ENCODE measurements at regions not wholly inside any gene's neighbourhood (a gene's known extent, or its start where the extent isn't known, plus 50 kb on each side); places are given as distances from the start of the nearest gene placed in this dataset.
"Not testable (repeated sequence)": the region's sequence is repeated elsewhere in the genome, so short reads cannot be mapped to it uniquely, and the experiment has no call there.

DNA sequence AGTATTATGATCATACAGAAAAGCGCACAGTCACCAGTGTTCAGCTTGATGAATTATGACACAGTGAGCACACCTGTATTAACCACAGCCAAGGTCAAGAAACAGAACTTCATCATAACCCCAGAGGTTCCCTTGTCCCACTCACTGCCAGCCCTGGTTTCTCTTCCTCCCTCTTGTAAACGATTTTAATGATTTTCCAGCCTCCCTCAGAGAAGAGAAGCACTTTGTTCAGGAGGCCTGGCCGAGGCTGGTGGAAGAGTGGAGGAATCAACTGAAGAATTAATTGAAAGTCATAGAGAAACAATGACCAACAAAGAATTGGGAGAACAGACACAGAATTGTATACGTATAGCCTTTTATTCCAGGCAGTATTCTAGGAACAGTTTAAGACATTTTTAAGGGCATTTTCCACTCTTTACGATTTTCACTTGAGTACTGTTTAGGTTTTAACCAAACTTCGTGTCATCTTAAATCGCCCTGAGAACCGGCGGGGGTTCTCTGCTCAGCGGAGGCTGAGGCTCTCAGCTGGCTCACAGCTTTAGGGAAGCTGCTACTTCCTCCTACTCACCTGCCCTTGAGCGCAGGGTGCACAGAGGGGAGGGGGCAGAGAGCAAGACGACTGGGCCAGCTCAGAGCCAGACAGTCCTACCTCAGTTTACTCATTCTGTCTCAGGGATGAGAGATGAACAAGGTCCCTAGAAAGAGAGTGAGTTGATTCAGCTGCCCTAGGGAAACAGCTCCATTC is 108.6 kb downstream of the AKAP11 start:
- Histone ChIP-seq H3K4me1 (no peaks in the 10 kb centered on the region), H3K4me3 (no peak overlapping the region), H3K27ac (no peak overlapping the region), H3K36me3 (no peaks in the 10 kb centered on the region), H3K27me3 (no peaks in the 10 kb centered on the region), H3K9me3 (no peaks in the 10 kb centered on the region)
- intact Hi-C loops (cut with DNase I) = no loop called here
- TF ChIP-seq, protein P1, sequence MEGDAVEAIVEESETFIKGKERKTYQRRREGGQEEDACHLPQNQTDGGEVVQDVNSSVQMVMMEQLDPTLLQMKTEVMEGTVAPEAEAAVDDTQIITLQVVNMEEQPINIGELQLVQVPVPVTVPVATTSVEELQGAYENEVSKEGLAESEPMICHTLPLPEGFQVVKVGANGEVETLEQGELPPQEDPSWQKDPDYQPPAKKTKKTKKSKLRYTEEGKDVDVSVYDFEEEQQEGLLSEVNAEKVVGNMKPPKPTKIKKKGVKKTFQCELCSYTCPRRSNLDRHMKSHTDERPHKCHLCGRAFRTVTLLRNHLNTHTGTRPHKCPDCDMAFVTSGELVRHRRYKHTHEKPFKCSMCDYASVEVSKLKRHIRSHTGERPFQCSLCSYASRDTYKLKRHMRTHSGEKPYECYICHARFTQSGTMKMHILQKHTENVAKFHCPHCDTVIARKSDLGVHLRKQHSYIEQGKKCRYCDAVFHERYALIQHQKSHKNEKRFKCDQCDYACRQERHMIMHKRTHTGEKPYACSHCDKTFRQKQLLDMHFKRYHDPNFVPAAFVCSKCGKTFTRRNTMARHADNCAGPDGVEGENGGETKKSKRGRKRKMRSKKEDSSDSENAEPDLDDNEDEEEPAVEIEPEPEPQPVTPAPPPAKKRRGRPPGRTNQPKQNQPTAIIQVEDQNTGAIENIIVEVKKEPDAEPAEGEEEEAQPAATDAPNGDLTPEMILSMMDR (IDR thresholded peaks at IDR 0.05) = no peak
- DNase-seq (no peak), ATAC-seq (no peak)

DNA sequence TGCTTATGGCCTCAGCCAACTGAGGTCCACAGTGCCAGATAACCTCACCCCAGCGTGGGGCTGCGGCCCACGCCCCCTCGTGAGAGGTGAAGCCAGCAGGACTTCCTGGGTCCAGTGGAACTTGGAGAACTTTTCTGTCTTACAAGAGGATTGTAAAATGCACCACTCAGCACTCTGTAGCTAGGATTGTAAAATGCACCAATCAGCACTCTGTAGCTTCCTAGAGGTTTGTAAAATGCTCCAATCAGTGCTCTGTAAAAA is 109.1 kb downstream of the AKAP11 start:
- Histone ChIP-seq H3K36me3 (no peaks in the 10 kb centered on the region), H3K27ac (no peak overlapping the region), H3K4me3 (no peak overlapping the region), H3K27me3 (no peaks in the 10 kb centered on the region), H3K4me1 (no peaks in the 10 kb centered on the region), H3K9me3 (no peaks in the 10 kb centered on the region)
- ATAC-seq (no peak), DNase-seq (no peak)
- intact Hi-C loops (cut with DNase I) = no loop called here
- TF ChIP-seq, protein P1 (IDR thresholded peaks at IDR 0.05) = no peak

DNA sequence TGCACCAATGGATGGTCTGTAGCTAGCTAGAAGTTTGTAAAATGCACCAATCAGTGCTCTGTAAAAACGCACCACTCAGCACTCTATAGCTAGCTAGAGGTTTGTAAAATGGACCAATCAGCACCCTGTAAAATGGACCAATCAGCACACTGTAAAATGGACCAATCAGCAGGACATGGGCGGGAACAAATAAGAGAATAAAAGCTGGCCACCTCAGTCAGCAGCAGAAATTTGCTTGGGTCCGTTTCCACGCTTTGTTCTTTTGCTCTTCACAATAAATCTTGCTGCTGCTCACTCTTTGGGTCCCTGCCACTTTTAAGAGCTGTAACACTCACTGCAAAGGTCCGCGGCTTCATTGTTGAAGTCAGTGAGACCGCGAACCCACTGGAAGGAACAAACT is 109.5 kb downstream of the AKAP11 start:
- H3K4me3 ChIP-seq; intact Hi-C loops (cut with DNase I); H3K4me1 ChIP-seq; ATAC-seq; DNase-seq; H3K36me3 ChIP-seq; H3K9me3 ChIP-seq; H3K27ac ChIP-seq; H3K27me3 ChIP-seq: not testable (repeated sequence)

DNA sequence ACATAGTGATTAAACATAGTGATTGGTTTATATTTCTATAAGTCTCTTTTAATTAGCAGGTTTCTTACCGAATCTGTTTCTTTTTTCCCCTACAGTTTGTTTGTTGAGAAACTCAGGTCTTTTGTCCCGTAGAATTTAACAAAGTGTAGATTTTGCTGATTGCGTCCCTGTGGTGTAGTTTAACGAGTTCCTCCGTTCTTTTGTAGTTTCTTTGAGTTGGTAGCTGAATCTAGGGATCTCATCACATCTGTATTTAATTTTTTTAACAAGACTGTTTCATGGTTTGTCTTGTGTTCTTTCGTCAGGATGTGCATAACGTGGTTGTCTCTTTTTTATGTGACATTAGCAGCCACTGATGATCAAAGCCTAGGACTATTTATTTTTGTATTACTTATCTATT is 111.1 kb downstream of the AKAP11 start:
- Histone ChIP-seq H3K4me1 (no peaks in the 10 kb centered on the region), H3K27ac (no peak overlapping the region), H3K36me3 (no peaks in the 10 kb centered on the region), H3K9me3 (no peaks in the 10 kb centered on the region), H3K27me3 (no peaks in the 10 kb centered on the region), H3K4me3 (no peak overlapping the region)
- TF ChIP-seq, protein P1 (IDR thresholded peaks at IDR 0.05) = no peak
- intact Hi-C loops (cut with DNase I) = no loop called here
- no peak for ATAC-seq
- DNase-seq = no peak

GRCh38 chr13:42384265-42384664 is 112.3 kb downstream of the AKAP11 start:
- DNase-seq (no peak), ATAC-seq (no peak)
- Histone ChIP-seq H3K27me3 (no peaks in the 10 kb centered on the region), H3K9me3 (no peaks in the 10 kb centered on the region), H3K36me3 (no peaks in the 10 kb centered on the region), H3K4me1 (no peaks in the 10 kb centered on the region), H3K4me3 (no peak overlapping the region), H3K27ac (no peak overlapping the region)
- intact Hi-C loops (cut with DNase I) = no loop called here
- TF ChIP-seq, protein P1 (IDR thresholded peaks at IDR 0.05) = no peak

DNA sequence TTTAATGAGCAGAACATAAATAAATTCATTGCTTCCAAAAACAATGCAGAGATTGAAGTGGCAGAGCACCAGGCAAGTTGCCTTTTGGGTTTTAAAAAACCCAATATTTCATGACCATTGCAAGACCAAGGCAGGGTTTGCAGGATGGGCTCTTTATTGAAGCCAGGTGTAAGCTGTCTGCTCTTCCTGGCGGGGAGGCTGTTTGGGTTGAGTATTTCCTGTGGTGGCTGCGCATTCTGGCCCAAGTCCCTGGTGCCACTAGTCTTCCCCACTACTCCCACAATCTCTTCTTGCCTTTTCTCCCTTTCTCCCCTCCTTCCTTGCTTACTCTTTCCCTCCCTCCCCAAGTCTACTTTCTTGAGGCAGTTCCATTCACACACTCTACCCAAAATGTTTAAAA is 116.4 kb downstream of the AKAP11 start:
- Histone ChIP-seq H3K4me3 (no peak overlapping the region), H3K27me3 (no peaks in the 10 kb centered on the region), H3K9me3 (no peaks in the 10 kb centered on the region), H3K4me1 (no peaks in the 10 kb centered on the region), H3K27ac (no peak overlapping the region), H3K36me3 (no peaks in the 10 kb centered on the region)
- TF ChIP-seq, protein P1 (IDR thresholded peaks at IDR 0.05) = no peak
- no peak for ATAC-seq
- DNase-seq = no peak
- intact Hi-C loops (cut with DNase I) = no loop called here

Data from upper lobe of right lung (tissue), 1 donor.